Spleen (tissue), 7 donors: ENCODE measurements at regions not wholly inside any gene's neighbourhood (a gene's known extent, or its start where the extent isn't known, plus 50 kb on each side); places are given as distances from the start of the nearest gene placed in this dataset.

Experiments used
- CTCF ChIP-seq, 11 experiments: fragments of 200-600 bp in 7 of 11; fragments of 450-650 bp in 4 of 11; sonication (generic) in 4 of 11; IDR thresholded peaks in 8 of 11; conservative IDR thresholded peaks in 3 of 11; 1 replicate in 7 of 11; 2 replicates in 4 of 11; pipeline versions ENCODE4 v1.4.0 to v1.8.0; 2016 to 2021; ENCODE audit warnings: antibody characterized with exemption in 11 of 11, inconsistent platforms in 4 of 11, mild to moderate bottlenecking in 1 of 11
- POLR2A ChIP-seq, 3 donors: fragments of 450-650 bp; IDR thresholded peaks; one replicate each; pipeline ENCODE4 v1.5.1; 2017; ENCODE audit warnings: antibody characterized with exemption in 3 of 3, mild to moderate bottlenecking in 1 of 3
- POLR2AphosphoS5 ChIP-seq, 3 donors: sonication (generic); formaldehyde crosslinking; IDR thresholded peaks; one replicate each; pipeline ENCODE4 v1.5.1; 2017; ENCODE audit warnings: antibody characterized with exemption in 3 of 3
- donor health status: DM: no; HTN: no; CAD: no; lungs with moderate emphysema.
- donor health status: DM: no; HTN: no; CAD: no.
- donor health status: DM: no; HTN: no; CAD: no.

GRCh38 chr3:194952841-194953241, 267.2 kb downstream of the FAM43A start:
- TF ChIP-seq CTCF (IDR thresholded peaks at IDR 0.05 in 8 of 11, conservative IDR thresholded peaks at IDR 0.05 in 3 of 11), result no peak
- TF ChIP-seq POLR2A (IDR thresholded peaks at IDR 0.05), result no peak
- no peak for TF ChIP-seq POLR2AphosphoS5 (IDR thresholded peaks at IDR 0.05)
